H1 (cell line): ENCODE measurements at regions not wholly inside any gene's neighbourhood (a gene's known extent, or its start where the extent isn't known, plus 50 kb on each side); places are given as distances from the start of the nearest gene placed in this dataset.

Experiments
- BCL11A ChIP-seq, 2 experiments: IDR thresholded peaks; one replicate each; pipeline ENCODE4 v1.6.1; 2011; ENCODE audit warnings: low read depth in 2 of 2, low read length in 2 of 2, mild to moderate bottlenecking in 2 of 2
- RNF2 ChIP-seq: fragments of 200-900, 300-1000 bp; sonication (generic); IDR thresholded peaks from 2 replicates; pipeline ENCODE4 v1.7.1; 2016; ENCODE audit warnings: borderline replicate concordance, low read depth, mild to moderate bottlenecking, antibody characterized with exemption, low read length; ENCODE audit not compliant: poor library complexity, severe bottlenecking; ENCODE audit errors: missing control alignments
- SIX5 ChIP-seq: IDR thresholded peaks from 2 replicates; pipeline ENCODE4 v1.6.1; 2011; ENCODE audit warnings: mild to moderate bottlenecking, low read depth, low read length
- TAF1 ChIP-seq: IDR thresholded peaks from 2 replicates; pipeline ENCODE4 v1.6.1; 2011; ENCODE audit warnings: mild to moderate bottlenecking, low read depth, low read length
- YY1 ChIP-seq: IDR thresholded peaks from 2 replicates; pipeline ENCODE4 v1.6.1; 2011; ENCODE audit warnings: low read depth, mild to moderate bottlenecking, low read length

GRCh38 chr13:81247711-81248110 is 906.8 kb upstream of the SPRY2 start (continued):
- TF ChIP-seq TAF1 (no peak), BCL11A (IDR thresholded peaks at IDR 0.05; ENCODE audit: low read depth in 2 of 2, low read length in 2 of 2) (no peak), SIX5 (no peak), YY1 (no peak), RNF2 (no peak)
